ENCODE measurements at regions not wholly inside any gene's neighbourhood (a gene's known extent, or its start where the extent isn't known, plus 50 kb on each side); places are given as distances from the start of the nearest gene placed in this dataset.

DNA sequence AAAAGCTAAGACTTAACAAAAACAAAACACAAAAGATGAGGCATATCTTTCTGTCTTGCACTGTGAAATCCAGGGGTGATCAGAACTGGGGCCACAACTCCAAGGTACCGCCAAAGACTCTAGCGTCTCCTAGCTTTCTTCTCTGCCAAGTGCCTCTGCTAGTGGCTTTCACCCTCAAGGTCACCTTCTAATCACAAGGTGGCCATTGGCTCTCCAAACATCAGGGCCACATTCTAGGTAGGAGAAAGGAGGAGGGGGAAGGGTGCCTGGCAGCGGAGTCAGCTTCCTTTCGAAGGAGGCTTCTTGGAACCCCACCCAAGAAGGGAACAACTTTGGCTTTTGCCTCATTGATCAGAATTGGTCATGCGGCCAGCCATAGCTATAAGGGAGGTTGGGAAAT, 168.8 kb upstream of the SMAD3 start:
- TF ChIP-seq CTCF (conservative IDR thresholded peaks at IDR 0.05) (no peak), ZFX (IDR thresholded peaks at IDR 0.05) (no peak)
